ENCODE measurements at regions not wholly inside any gene's neighbourhood (a gene's known extent, or its start where the extent isn't known, plus 50 kb on each side); places are given as distances from the start of the nearest gene placed in this dataset.

DNA sequence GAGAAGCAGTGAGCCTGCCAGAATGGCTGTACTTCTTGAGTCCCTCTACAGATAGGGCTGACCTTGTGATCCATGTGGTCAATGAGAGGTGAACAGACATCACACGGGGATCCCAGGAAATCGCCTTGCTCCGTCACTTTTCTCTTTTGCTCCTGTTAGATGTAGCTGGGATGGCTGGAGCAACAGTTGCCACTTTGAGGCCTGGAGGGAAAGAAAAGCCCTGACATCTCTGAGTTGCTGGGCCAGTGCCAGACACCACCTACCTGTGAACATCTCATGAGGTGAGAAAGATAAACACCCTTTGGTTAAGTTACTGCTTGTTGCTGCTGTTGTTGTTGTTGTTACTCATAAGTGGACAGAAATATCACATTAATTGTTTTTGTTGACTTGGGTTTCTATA, 840.3 kb downstream of the TBC1D22A start:
- no peak overlapping the region for H3K4me3 ChIP-seq (replicated peaks; ENCODE audit: low read depth, low read length)
- TF ChIP-seq, protein P1, sequence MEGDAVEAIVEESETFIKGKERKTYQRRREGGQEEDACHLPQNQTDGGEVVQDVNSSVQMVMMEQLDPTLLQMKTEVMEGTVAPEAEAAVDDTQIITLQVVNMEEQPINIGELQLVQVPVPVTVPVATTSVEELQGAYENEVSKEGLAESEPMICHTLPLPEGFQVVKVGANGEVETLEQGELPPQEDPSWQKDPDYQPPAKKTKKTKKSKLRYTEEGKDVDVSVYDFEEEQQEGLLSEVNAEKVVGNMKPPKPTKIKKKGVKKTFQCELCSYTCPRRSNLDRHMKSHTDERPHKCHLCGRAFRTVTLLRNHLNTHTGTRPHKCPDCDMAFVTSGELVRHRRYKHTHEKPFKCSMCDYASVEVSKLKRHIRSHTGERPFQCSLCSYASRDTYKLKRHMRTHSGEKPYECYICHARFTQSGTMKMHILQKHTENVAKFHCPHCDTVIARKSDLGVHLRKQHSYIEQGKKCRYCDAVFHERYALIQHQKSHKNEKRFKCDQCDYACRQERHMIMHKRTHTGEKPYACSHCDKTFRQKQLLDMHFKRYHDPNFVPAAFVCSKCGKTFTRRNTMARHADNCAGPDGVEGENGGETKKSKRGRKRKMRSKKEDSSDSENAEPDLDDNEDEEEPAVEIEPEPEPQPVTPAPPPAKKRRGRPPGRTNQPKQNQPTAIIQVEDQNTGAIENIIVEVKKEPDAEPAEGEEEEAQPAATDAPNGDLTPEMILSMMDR (IDR thresholded peaks at IDR 0.05; ENCODE audit: low read depth, low read length, missing control alignments): no peak

DNA sequence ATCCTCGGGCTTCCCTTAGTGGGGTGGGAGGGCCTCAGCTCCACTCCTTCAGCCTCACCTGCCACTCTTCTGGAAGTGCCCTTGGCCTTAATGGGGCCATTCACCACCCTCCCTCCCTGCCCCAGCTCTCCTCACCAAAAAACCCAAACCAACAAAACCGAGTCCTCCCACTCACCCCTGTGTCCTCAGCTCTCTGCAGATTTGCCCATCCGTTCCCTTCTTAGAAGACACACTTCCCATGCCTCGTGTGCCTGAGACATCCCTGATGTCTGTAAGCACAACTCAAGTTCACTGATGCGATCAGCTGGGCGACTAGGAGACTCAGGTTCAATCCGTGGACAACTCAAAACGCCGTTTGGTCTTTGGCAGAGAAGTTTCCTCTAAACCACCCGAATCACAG, 839.2 kb downstream of the TBC1D22A start:
- H3K4me3 ChIP-seq (replicated peaks; ENCODE audit: low read depth, low read length): no peak overlapping the region
- TF ChIP-seq, protein P1 (IDR thresholded peaks at IDR 0.05; ENCODE audit: low read depth, low read length, missing control alignments): no peak
- DNase-seq (ENCODE audit: extremely low read depth, low read depth): no peak

More for the DNA sequence above, 840.3 kb downstream of the TBC1D22A start:
- no peak for DNase-seq (ENCODE audit: extremely low read depth, low read depth)

DNA sequence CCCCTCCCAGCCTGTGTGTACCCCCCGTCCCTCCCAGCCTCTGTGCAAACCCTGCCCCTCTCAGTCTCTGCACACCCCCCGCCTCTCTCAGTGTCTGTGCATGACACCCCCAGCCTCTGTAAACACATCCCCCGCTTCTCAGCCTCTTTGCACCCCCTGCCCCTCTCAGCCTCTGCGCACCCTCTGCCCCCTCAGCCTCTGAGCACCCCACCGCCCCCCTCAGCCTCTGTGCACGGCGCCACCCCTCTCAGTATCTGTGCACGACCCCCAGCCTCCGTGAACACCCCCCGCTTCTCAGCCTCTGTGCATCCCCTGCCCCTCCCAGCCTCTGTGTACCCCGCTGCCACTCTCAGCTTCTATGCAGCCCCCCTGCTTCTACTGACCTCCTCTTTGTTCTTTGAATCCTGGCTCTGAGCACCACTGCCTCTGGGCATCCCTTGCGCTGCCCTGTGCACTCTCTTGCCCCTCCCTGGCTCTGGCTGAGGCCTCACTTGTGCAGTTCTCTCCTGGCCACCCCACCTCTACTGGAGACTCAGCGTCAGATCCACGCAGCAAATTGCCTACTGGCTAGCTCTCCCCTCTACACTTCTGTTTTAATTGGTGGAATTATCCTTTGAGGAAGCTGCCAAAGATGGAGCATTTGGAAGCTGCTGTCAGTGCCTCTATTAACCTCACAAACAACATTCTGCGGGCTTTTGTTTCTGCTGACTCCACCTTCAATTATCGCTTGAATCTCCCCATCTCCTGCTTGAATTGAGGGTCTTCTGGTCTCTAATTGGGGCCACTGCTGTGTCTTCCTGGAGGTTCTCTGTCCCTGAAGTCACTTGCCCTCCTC, 838.6 kb downstream of the TBC1D22A start:
- no peak for DNase-seq (ENCODE audit: extremely low read depth, low read depth)
- TF ChIP-seq, protein P1 (IDR thresholded peaks at IDR 0.05; ENCODE audit: low read depth, low read length, missing control alignments): no peak

DNA sequence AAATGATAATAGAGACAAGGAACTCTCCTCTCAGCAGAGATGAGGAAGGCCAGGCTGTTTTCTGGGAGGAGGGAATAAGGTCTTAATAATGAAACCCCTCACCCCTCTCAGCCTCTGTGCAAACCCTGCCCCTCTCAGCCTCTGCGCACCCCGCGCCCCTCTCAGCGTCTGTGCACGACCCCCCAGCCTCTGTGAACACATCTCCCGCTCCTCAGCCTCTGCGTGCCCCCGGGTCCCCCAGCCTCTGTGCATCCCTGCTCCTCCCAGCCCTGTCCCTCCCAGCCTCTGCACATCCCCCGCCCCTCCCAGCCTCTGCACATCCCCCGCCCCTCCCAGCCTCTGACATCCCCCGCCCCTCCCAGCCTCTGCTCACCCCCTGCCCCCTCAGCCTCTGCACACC, 837.8 kb downstream of the TBC1D22A start:
- H3K4me3 ChIP-seq (replicated peaks; ENCODE audit: low read depth, low read length): no peak overlapping the region
- no peak for DNase-seq (ENCODE audit: extremely low read depth, low read depth)
- TF ChIP-seq, protein P1 (IDR thresholded peaks at IDR 0.05; ENCODE audit: low read depth, low read length, missing control alignments): no peak

More for the DNA sequence above, 838.6 kb downstream of the TBC1D22A start:
- H3K4me3 ChIP-seq (replicated peaks; ENCODE audit: low read depth, low read length): no peak overlapping the region

DNA sequence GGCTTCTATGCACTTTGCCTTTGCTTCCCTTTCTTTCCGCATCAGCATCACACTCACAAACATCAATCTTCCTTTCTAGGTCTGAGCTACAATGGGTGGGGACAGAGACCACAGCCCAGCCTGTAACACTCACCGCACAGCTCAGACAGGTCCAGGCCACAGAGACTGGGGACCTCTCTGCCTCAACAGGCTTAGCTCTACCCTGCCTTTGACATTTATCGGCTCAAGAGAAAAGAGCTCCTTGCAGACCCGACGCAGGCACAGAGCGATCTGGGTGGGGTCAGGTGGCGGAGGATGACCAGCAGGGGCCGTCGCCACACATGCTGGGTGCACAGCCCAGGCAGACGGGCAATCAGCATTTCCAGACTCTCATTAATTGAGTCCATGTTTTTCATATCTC, 837.3 kb downstream of the TBC1D22A start:
- no peak overlapping the region for H3K4me3 ChIP-seq (replicated peaks; ENCODE audit: low read depth, low read length)
- no peak for DNase-seq (ENCODE audit: extremely low read depth, low read depth)
- TF ChIP-seq, protein P1 (IDR thresholded peaks at IDR 0.05; ENCODE audit: low read depth, low read length, missing control alignments): no peak

DNA sequence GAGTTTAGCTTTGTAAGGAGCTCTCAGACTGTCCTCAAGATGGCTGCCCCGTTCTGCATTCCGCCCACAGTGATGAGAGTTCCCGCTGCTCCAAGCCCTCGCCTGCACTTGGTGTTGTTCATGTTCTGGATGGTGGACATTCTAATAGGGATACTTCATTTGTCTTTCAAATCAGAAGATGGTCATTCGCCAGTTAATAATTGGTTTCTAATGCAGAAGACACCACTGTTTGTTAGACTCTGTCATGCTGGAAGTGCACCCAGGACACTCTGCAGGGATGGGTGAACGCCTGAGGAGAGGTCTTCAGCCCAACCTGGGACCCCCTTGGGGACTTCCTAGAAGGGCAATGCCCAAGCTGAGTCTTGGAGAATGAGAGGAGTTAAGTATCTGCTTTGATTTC, 836.4 kb downstream of the TBC1D22A start:
- no peak overlapping the region for H3K4me3 ChIP-seq (replicated peaks; ENCODE audit: low read depth, low read length)
- no peak for DNase-seq (ENCODE audit: extremely low read depth, low read depth)
- TF ChIP-seq, protein P1 (IDR thresholded peaks at IDR 0.05; ENCODE audit: low read depth, low read length, missing control alignments): no peak
